ENCODE measurements at regions not wholly inside any gene's neighbourhood (a gene's known extent, or its start where the extent isn't known, plus 50 kb on each side); places are given as distances from the start of the nearest gene placed in this dataset.

DNA sequence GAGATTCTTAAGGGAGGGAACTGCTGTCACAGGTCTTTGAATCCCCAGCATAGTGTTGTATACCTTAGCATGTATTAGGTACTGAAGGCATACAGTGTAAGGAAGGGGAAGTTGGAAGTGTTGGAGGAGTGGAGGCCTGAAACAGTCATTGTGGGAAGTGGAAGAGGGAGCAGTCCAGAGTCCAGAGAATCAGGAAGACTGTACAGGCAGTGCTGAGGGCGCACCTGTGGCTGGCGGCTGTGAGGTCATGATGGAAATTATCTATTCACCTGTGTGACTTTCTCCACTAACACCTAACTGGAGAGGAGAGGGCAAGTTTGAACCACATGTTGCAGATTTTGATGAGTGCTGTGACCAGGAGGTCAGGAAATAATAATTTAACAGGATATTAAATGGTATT, 119.7 kb upstream of the NIPBL start:
- no peak for TF ChIP-seq POLR2AphosphoS5 (IDR thresholded peaks at IDR 0.05)
- no peak for TF ChIP-seq POLR2A (IDR thresholded peaks at IDR 0.05)
- TF ChIP-seq, protein P1, sequence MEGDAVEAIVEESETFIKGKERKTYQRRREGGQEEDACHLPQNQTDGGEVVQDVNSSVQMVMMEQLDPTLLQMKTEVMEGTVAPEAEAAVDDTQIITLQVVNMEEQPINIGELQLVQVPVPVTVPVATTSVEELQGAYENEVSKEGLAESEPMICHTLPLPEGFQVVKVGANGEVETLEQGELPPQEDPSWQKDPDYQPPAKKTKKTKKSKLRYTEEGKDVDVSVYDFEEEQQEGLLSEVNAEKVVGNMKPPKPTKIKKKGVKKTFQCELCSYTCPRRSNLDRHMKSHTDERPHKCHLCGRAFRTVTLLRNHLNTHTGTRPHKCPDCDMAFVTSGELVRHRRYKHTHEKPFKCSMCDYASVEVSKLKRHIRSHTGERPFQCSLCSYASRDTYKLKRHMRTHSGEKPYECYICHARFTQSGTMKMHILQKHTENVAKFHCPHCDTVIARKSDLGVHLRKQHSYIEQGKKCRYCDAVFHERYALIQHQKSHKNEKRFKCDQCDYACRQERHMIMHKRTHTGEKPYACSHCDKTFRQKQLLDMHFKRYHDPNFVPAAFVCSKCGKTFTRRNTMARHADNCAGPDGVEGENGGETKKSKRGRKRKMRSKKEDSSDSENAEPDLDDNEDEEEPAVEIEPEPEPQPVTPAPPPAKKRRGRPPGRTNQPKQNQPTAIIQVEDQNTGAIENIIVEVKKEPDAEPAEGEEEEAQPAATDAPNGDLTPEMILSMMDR (IDR thresholded peaks at IDR 0.05 in 8 of 11, conservative IDR thresholded peaks at IDR 0.05 in 3 of 11): no peak

Data from spleen (tissue), 7 donors.